ENCODE measurements at regions not wholly inside any gene's neighbourhood (a gene's known extent, or its start where the extent isn't known, plus 50 kb on each side); places are given as distances from the start of the nearest gene placed in this dataset.
A peak's percentile ranks its signal among the peaks of the same experiment; 100 is the strongest.

GRCh38 chr6:27782748-27783147 lies 129.4 kb downstream of the OR2B2 start:
- TF ChIP-seq CTCF (IDR thresholded peaks at IDR 0.05; ENCODE audit: partially characterized antibody, unreplicated experiment), result no peak
- DNase-seq, result no peak
- Mint-ChIP-seq H3K4me1 (ENCODE audit: low read depth, unreplicated experiment) (no peaks in the 10 kb centered on the region), H3K9me3 (ENCODE audit: unreplicated experiment) (peaks cover 2% of the 10 kb centered on the region), H3K27me3 (ENCODE audit: unreplicated experiment) (peaks cover 4% of the 10 kb centered on the region), H3K27ac (ENCODE audit: unreplicated experiment) (no peak overlapping the region), H3K36me3 (ENCODE audit: unreplicated experiment) (no peaks in the 10 kb centered on the region), H3K4me3 (ENCODE audit: unreplicated experiment) (no peak overlapping the region)

GRCh38 chr6:27778625-27779417 lies 133.4 kb downstream of the OR2B2 start:
- H3K36me3 Mint-ChIP-seq (ENCODE audit: unreplicated experiment), result no peaks in the 10 kb centered on the region
- peaks cover 8% of the 10 kb centered on the region for H3K9me3 Mint-ChIP-seq (ENCODE audit: unreplicated experiment)
- no peak for DNase-seq
- H3K4me1 Mint-ChIP-seq (ENCODE audit: low read depth, unreplicated experiment), result peaks cover 6% of the 10 kb centered on the region
- no peak overlapping the region for H3K27ac Mint-ChIP-seq (ENCODE audit: unreplicated experiment)
- no peak overlapping the region for H3K4me3 Mint-ChIP-seq (ENCODE audit: unreplicated experiment)
- peaks cover 2% of the 10 kb centered on the region for H3K27me3 Mint-ChIP-seq (ENCODE audit: unreplicated experiment)
- no peak for TF ChIP-seq CTCF (IDR thresholded peaks at IDR 0.05; ENCODE audit: partially characterized antibody, unreplicated experiment)

DNA sequence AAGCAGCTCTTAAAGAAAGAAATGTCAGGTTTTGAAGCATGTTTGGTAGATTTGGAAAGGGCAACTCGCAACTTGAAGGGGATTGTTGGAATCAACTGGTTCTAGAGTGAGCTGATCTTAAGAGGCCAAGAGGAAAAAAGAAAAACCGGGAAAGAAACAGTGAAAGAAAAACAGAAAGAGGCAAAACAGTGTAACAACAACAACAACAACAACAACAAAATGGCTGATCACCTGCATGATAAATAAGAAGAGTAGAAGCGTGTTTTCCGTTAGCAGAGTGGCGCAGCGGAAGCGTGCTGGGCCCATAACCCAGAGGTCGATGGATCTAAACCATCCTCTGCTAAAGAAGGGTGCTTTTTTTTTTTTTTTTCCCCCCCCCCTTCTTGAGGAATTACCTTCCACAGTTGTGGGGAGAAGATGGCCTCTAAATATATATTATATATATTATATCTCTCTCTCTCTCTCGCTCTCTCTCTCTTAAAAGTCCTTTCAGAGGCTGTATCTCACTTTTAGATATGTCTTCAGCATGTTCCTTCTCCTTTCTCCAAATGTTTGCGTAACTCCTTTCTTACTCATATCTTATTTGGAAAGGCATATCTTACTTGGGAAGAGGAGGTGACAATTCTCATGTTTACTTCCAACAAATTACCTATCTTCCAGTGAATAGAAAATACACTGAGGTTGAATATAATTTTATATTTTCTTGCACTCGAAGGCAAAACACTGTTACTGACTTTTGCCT lies 134.4 kb downstream of the OR2B2 start:
- no peak for DNase-seq
- peaks cover 2% of the 10 kb centered on the region for H3K27me3 Mint-ChIP-seq (ENCODE audit: unreplicated experiment)
- no peak overlapping the region for H3K27ac Mint-ChIP-seq (ENCODE audit: unreplicated experiment)
- no peak for TF ChIP-seq CTCF (IDR thresholded peaks at IDR 0.05; ENCODE audit: partially characterized antibody, unreplicated experiment)
- peaks cover 6% of the 10 kb centered on the region for H3K4me1 Mint-ChIP-seq (ENCODE audit: low read depth, unreplicated experiment)
- H3K4me3 Mint-ChIP-seq (ENCODE audit: unreplicated experiment), result peak overlapping the region; percentile 2
- H3K9me3 Mint-ChIP-seq (ENCODE audit: unreplicated experiment), result peaks cover 8% of the 10 kb centered on the region
- H3K36me3 Mint-ChIP-seq (ENCODE audit: unreplicated experiment), result no peaks in the 10 kb centered on the region

GRCh38 chr6:27777126-27777525 lies 135.1 kb downstream of the OR2B2 start:
- TF ChIP-seq CTCF (IDR thresholded peaks at IDR 0.05; ENCODE audit: partially characterized antibody, unreplicated experiment), result no peak
- H3K4me1 Mint-ChIP-seq (ENCODE audit: low read depth, unreplicated experiment), result peaks cover 9% of the 10 kb centered on the region
- no peaks in the 10 kb centered on the region for H3K36me3 Mint-ChIP-seq (ENCODE audit: unreplicated experiment)
- no peak overlapping the region for H3K4me3 Mint-ChIP-seq (ENCODE audit: unreplicated experiment)
- H3K27ac Mint-ChIP-seq (ENCODE audit: unreplicated experiment), result no peak overlapping the region
- peaks cover 8% of the 10 kb centered on the region for H3K9me3 Mint-ChIP-seq (ENCODE audit: unreplicated experiment)
- peaks cover 2% of the 10 kb centered on the region for H3K27me3 Mint-ChIP-seq (ENCODE audit: unreplicated experiment)
- no peak for DNase-seq

- Mint-ChIP-seq H3K9me3 (ENCODE audit: unreplicated experiment) (peaks cover 8% of the 10 kb centered on the region), H3K27ac (ENCODE audit: unreplicated experiment) (no peak overlapping the region), H3K36me3 (ENCODE audit: unreplicated experiment) (no peaks in the 10 kb centered on the region), H3K27me3 (ENCODE audit: unreplicated experiment) (peaks cover 2% of the 10 kb centered on the region), H3K4me1 (ENCODE audit: low read depth, unreplicated experiment) (peaks cover 10% of the 10 kb centered on the region), H3K4me3 (ENCODE audit: unreplicated experiment) (no peak overlapping the region)
- no peak for TF ChIP-seq CTCF (IDR thresholded peaks at IDR 0.05; ENCODE audit: partially characterized antibody, unreplicated experiment)
- DNase-seq, result no peak
Measured at GRCh38 chr6:27776504-27776903, 135.7 kb downstream of the OR2B2 start.

Data from glutamatergic neuron (in vitro differentiated cells).